ENCODE measurements at regions not wholly inside any gene's neighbourhood (a gene's known extent, or its start where the extent isn't known, plus 50 kb on each side); places are given as distances from the start of the nearest gene placed in this dataset.
"Not testable (repeated sequence)": the region's sequence is repeated elsewhere in the genome, so short reads cannot be mapped to it uniquely, and the experiment has no call there.

- Mint-ChIP-seq H3K9me3 (no peaks in the 10 kb centered on the region), H3K4me3 (no peak overlapping the region), H3K4me1 (ENCODE audit: low read depth) (no peaks in the 10 kb centered on the region), H3K27me3 (ENCODE audit: low read depth) (peaks cover 3% of the 10 kb centered on the region), H3K36me3 (ENCODE audit: low read depth) (no peaks in the 10 kb centered on the region), H3K27ac (no peak overlapping the region)
- intact Hi-C loops (cut with micrococcal nuclease), result no loop called here
- no peak for DNase-seq
- CTCF ChIA-PET, result no interaction called here
Observed at GRCh38 chr9:2418619-2419018, 203.0 kb upstream of the VLDLR start.

- Mint-ChIP-seq H3K9me3 (no peaks in the 10 kb centered on the region), H3K36me3 (ENCODE audit: low read depth) (no peaks in the 10 kb centered on the region), H3K4me3 (no peak overlapping the region), H3K4me1 (ENCODE audit: low read depth) (no peaks in the 10 kb centered on the region), H3K27me3 (ENCODE audit: low read depth) (peaks cover 3% of the 10 kb centered on the region), H3K27ac (no peak overlapping the region)
- intact Hi-C loops (cut with micrococcal nuclease), result no loop called here
- CTCF ChIA-PET, result no interaction called here
- no peak for DNase-seq
Observed at GRCh38 chr9:2419347-2419746, 202.2 kb upstream of the VLDLR start.

- Mint-ChIP-seq H3K27ac (no peak overlapping the region), H3K4me3 (no peak overlapping the region), H3K36me3 (ENCODE audit: low read depth) (no peaks in the 10 kb centered on the region), H3K4me1 (ENCODE audit: low read depth) (no peaks in the 10 kb centered on the region), H3K9me3 (no peaks in the 10 kb centered on the region), H3K27me3 (ENCODE audit: low read depth) (peaks cover 3% of the 10 kb centered on the region)
- CTCF ChIA-PET, result no interaction called here
- intact Hi-C loops (cut with micrococcal nuclease), result no loop called here
- no peak for DNase-seq
Observed at GRCh38 chr9:2420543-2420942, 201.0 kb upstream of the VLDLR start.

- H3K4me3 Mint-ChIP-seq, result no peak overlapping the region
- no peak overlapping the region for H3K27ac Mint-ChIP-seq
- no peaks in the 10 kb centered on the region for H3K4me1 Mint-ChIP-seq (ENCODE audit: low read depth)
- intact Hi-C loops (cut with micrococcal nuclease), result no loop called here
- no peaks in the 10 kb centered on the region for H3K9me3 Mint-ChIP-seq
- H3K27me3 Mint-ChIP-seq (ENCODE audit: low read depth), result peaks cover 2% of the 10 kb centered on the region
- CTCF ChIA-PET, result no interaction called here
- H3K36me3 Mint-ChIP-seq (ENCODE audit: low read depth), result no peaks in the 10 kb centered on the region
- DNase-seq, result no peak
Observed at GRCh38 chr9:2424619-2425033, 197.0 kb upstream of the VLDLR start.

GRCh38 chr9:2425676-2426075 is 195.9 kb upstream of the VLDLR start:
- Mint-ChIP-seq H3K27me3 (ENCODE audit: low read depth) (peaks cover 4% of the 10 kb centered on the region), H3K4me3 (no peak overlapping the region), H3K27ac (no peak overlapping the region), H3K9me3 (no peaks in the 10 kb centered on the region), H3K36me3 (ENCODE audit: low read depth) (no peaks in the 10 kb centered on the region), H3K4me1 (ENCODE audit: low read depth) (no peaks in the 10 kb centered on the region)
- intact Hi-C loops (cut with micrococcal nuclease), result no loop called here
- DNase-seq, result no peak
- CTCF ChIA-PET, result no interaction called here

- Mint-ChIP-seq H3K27ac (no peak overlapping the region), H3K4me3 (no peak overlapping the region), H3K36me3 (ENCODE audit: low read depth) (no peaks in the 10 kb centered on the region), H3K9me3 (no peaks in the 10 kb centered on the region), H3K27me3 (ENCODE audit: low read depth) (peaks cover 8% of the 10 kb centered on the region), H3K4me1 (ENCODE audit: low read depth) (no peaks in the 10 kb centered on the region)
- CTCF ChIA-PET, result no interaction called here
- no peak for DNase-seq
- intact Hi-C loops (cut with micrococcal nuclease), result no loop called here
Observed at GRCh38 chr9:2427120-2427891, 194.3 kb upstream of the VLDLR start.

- Mint-ChIP-seq H3K36me3 (ENCODE audit: low read depth) (no peaks in the 10 kb centered on the region), H3K27ac (no peak overlapping the region), H3K4me1 (ENCODE audit: low read depth) (no peaks in the 10 kb centered on the region), H3K4me3 (no peak overlapping the region), H3K9me3 (peaks cover 19% of the 10 kb centered on the region), H3K27me3 (ENCODE audit: low read depth) (peaks cover 16% of the 10 kb centered on the region)
- intact Hi-C loops (cut with micrococcal nuclease), result no loop called here
- DNase-seq, result no peak
- CTCF ChIA-PET, result no interaction called here
Observed at GRCh38 chr9:2439957-2440356, 181.6 kb upstream of the VLDLR start.

GRCh38 chr9:2443933-2444332 is 177.7 kb upstream of the VLDLR start:
- DNase-seq; H3K36me3 Mint-ChIP-seq (ENCODE audit: low read depth); intact Hi-C loops (cut with micrococcal nuclease); H3K27ac Mint-ChIP-seq; H3K4me1 Mint-ChIP-seq (ENCODE audit: low read depth); CTCF ChIA-PET; H3K4me3 Mint-ChIP-seq: not testable (repeated sequence)
- Mint-ChIP-seq H3K9me3 (peaks cover 15% of the 10 kb centered on the region), H3K27me3 (ENCODE audit: low read depth) (peaks cover 11% of the 10 kb centered on the region)

GRCh38 chr9:2448193-2448738 is 173.3 kb upstream of the VLDLR start:
- CTCF ChIA-PET, result no interaction called here
- H3K4me1 Mint-ChIP-seq (ENCODE audit: low read depth), result no peaks in the 10 kb centered on the region
- DNase-seq, result no peak
- H3K4me3 Mint-ChIP-seq, result no peak overlapping the region
- no peak overlapping the region for H3K27ac Mint-ChIP-seq
- H3K36me3 Mint-ChIP-seq (ENCODE audit: low read depth), result no peaks in the 10 kb centered on the region
- intact Hi-C loops (cut with micrococcal nuclease), result no loop called here
- H3K27me3 Mint-ChIP-seq (ENCODE audit: low read depth), result peaks cover 8% of the 10 kb centered on the region
- peaks cover 1% of the 10 kb centered on the region for H3K9me3 Mint-ChIP-seq

- no peaks in the 10 kb centered on the region for H3K27me3 Mint-ChIP-seq (ENCODE audit: low read depth)
- no peak for DNase-seq
- H3K27ac Mint-ChIP-seq, result no peak overlapping the region
- no peaks in the 10 kb centered on the region for H3K9me3 Mint-ChIP-seq
- CTCF ChIA-PET, result no interaction called here
- H3K4me3 Mint-ChIP-seq, result no peak overlapping the region
- H3K36me3 Mint-ChIP-seq (ENCODE audit: low read depth), result no peaks in the 10 kb centered on the region
- intact Hi-C loops (cut with micrococcal nuclease), result no loop called here
- H3K4me1 Mint-ChIP-seq (ENCODE audit: low read depth), result no peaks in the 10 kb centered on the region
Observed at GRCh38 chr9:2453106-2453505, 168.5 kb upstream of the VLDLR start.

- H3K27me3 Mint-ChIP-seq (ENCODE audit: low read depth), result no peaks in the 10 kb centered on the region
- CTCF ChIA-PET, result no interaction called here
- no peak overlapping the region for H3K4me3 Mint-ChIP-seq
- intact Hi-C loops (cut with micrococcal nuclease), result no loop called here
- no peaks in the 10 kb centered on the region for H3K4me1 Mint-ChIP-seq (ENCODE audit: low read depth)
- no peaks in the 10 kb centered on the region for H3K9me3 Mint-ChIP-seq
- no peaks in the 10 kb centered on the region for H3K36me3 Mint-ChIP-seq (ENCODE audit: low read depth)
- no peak for DNase-seq
- H3K27ac Mint-ChIP-seq, result no peak overlapping the region
Observed at GRCh38 chr9:2453701-2454100, 167.9 kb upstream of the VLDLR start.

GRCh38 chr9:2459756-2460155 is 161.8 kb upstream of the VLDLR start:
- intact Hi-C loops (cut with micrococcal nuclease), result no loop called here
- H3K27me3 Mint-ChIP-seq (ENCODE audit: low read depth), result peaks cover 9% of the 10 kb centered on the region
- H3K4me3 Mint-ChIP-seq, result no peak overlapping the region
- CTCF ChIA-PET, result no interaction called here
- no peaks in the 10 kb centered on the region for H3K4me1 Mint-ChIP-seq (ENCODE audit: low read depth)
- H3K27ac Mint-ChIP-seq, result no peak overlapping the region
- H3K36me3 Mint-ChIP-seq (ENCODE audit: low read depth), result no peaks in the 10 kb centered on the region
- no peak for DNase-seq
- H3K9me3 Mint-ChIP-seq, result no peaks in the 10 kb centered on the region

GRCh38 chr9:2461892-2462291 is 159.7 kb upstream of the VLDLR start:
- Mint-ChIP-seq H3K27ac (no peak overlapping the region), H3K36me3 (ENCODE audit: low read depth) (no peaks in the 10 kb centered on the region), H3K27me3 (ENCODE audit: low read depth) (peaks cover 12% of the 10 kb centered on the region), H3K4me3 (no peak overlapping the region), H3K9me3 (peaks cover 1% of the 10 kb centered on the region), H3K4me1 (ENCODE audit: low read depth) (peaks cover 2% of the 10 kb centered on the region)
- intact Hi-C loops (cut with micrococcal nuclease), result no loop called here
- DNase-seq, result no peak
- CTCF ChIA-PET, result no interaction called here
